ENCODE measurements at regions not wholly inside any gene's neighbourhood (a gene's known extent, or its start where the extent isn't known, plus 50 kb on each side); places are given as distances from the start of the nearest gene placed in this dataset.

DNA sequence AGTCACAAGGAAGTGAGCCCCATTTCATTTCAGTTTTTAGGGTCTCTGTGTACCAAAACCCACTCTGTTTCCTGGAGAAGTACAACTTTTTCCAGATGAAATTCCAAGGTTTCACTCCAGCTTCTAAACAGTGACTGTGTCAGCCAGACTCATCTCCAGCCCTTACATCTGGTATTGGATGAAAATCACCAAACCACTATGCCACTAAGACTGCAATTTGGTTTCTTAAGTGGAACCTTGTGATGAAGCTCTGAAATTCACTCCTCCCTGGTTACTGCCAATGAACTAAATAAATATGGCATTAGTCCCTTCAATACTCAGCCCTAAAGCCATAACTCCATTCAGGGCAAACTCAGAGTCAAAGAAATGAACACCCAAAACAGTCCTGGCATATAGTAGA is 211.2 kb upstream of the DAPK1 start:
- Histone ChIP-seq H3K4me3 (no peak overlapping the region), H3K27ac (no peak overlapping the region), H3K36me3 (no peaks in the 10 kb centered on the region), H3K4me1 (peaks cover 0 to 20% (median 11%) of the 10 kb centered on the region in 4 donors), H3K27me3 (no peaks in the 10 kb centered on the region), H3K9me3 (no peaks in the 10 kb centered on the region)
- no peak for TF ChIP-seq EP300 (IDR thresholded peaks at IDR 0.05)
- TF ChIP-seq POLR2A (IDR thresholded peaks at IDR 0.05), result no peak
- TF ChIP-seq, protein P1, sequence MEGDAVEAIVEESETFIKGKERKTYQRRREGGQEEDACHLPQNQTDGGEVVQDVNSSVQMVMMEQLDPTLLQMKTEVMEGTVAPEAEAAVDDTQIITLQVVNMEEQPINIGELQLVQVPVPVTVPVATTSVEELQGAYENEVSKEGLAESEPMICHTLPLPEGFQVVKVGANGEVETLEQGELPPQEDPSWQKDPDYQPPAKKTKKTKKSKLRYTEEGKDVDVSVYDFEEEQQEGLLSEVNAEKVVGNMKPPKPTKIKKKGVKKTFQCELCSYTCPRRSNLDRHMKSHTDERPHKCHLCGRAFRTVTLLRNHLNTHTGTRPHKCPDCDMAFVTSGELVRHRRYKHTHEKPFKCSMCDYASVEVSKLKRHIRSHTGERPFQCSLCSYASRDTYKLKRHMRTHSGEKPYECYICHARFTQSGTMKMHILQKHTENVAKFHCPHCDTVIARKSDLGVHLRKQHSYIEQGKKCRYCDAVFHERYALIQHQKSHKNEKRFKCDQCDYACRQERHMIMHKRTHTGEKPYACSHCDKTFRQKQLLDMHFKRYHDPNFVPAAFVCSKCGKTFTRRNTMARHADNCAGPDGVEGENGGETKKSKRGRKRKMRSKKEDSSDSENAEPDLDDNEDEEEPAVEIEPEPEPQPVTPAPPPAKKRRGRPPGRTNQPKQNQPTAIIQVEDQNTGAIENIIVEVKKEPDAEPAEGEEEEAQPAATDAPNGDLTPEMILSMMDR (IDR thresholded peaks at IDR 0.05), result no peak
- no peak for TF ChIP-seq POLR2AphosphoS5 (IDR thresholded peaks at IDR 0.05)
- no peak for DNase-seq
- intact Hi-C loops (cut with DNase I; ENCODE audit: low total_unique reads), result no loop called here

DNA sequence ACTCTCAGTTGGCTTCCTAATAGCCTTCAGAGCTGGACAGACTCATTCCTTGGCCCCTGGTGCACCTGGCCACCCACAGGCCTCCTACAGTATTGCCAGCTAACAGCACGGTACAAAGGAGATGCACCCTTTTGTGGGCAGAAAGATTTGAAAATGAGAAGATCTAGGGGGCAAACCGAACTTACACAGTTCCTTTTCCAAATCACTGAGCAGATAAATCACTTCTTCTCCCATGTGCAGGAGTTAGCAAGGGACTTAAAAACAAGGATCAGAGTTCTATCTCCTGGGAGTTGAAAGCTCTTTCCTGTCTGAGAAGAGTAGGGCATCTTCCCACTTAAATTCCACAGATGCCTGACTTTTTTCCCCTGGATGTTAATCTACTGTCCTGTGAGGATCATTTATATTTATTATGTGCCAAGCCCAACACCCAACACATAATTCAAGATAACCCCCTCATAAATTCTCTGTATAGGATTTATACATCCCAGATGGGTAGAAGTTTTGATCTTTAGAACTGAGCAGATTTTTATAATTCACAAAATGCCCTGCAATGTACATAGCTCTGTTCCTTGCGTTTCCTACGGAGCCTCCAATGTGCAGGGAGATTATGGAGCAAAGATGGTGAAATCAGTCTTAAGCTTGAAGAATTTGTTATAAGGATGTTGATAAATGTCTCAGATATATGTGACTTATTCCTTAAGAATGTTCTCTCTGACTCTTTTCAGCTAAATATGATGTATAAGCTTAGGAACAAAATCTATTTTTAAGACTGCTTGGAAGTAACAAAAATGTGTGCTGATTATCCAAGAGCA is 207.2 kb upstream of the DAPK1 start:
- H3K27me3 ChIP-seq, result no peaks in the 10 kb centered on the region
- intact Hi-C loops (cut with DNase I; ENCODE audit: low total_unique reads), result no loop called here
- TF ChIP-seq, protein P1 (IDR thresholded peaks at IDR 0.05), result no peak
- no peak for TF ChIP-seq POLR2AphosphoS5 (IDR thresholded peaks at IDR 0.05)
- TF ChIP-seq EP300 (IDR thresholded peaks at IDR 0.05), result no peak
- TF ChIP-seq POLR2A (IDR thresholded peaks at IDR 0.05), result no peak

DNA sequence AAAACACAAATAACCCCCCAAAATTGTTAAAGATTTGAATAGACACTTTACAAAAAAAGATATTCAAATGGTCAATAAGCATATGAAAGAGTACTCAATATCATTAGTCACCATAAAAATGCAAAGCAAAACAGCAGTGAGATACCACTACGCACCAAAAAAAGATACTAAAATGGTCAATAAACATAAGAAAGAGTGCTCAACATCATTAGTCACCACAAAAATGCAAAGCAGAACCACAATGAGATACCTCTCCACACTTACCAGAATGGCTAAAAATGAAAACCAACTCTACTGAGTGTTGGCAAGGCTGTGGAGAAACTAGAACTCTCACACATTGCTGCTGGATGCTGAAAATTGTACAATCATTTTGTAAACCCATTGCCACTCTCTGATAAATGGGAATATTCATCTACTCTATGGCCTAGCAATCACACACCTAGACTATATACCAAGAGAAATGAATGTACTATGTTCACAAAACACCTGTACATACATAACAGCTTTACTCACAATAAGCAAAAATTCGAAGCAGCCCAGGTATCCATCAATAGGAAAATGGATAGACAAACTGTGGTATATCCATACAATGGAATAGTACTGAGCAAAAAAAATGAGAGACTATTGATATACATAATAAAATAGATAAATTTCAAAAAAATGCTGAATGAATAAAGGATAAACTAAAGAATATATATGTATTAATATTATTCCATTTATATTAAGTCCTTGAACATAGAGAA is 205.0 kb upstream of the DAPK1 start:
- no peak overlapping the region for H3K27ac ChIP-seq
- no peak for DNase-seq
- WGBS, 5 donors, result 36 to 92% (median 67%) methylated on average over 2 of the region's 2 CpGs
- intact Hi-C loops (cut with DNase I; ENCODE audit: low total_unique reads), result no loop called here
- H3K27me3 ChIP-seq, result no peaks in the 10 kb centered on the region
- no peaks in the 10 kb centered on the region for H3K36me3 ChIP-seq
- TF ChIP-seq EP300 (IDR thresholded peaks at IDR 0.05), result no peak
- TF ChIP-seq POLR2A (IDR thresholded peaks at IDR 0.05), result no peak
- TF ChIP-seq POLR2AphosphoS5 (IDR thresholded peaks at IDR 0.05), result no peak
- TF ChIP-seq, protein P1 (IDR thresholded peaks at IDR 0.05), result no peak
- H3K4me1 ChIP-seq, result no peaks in the 10 kb centered on the region
- H3K9me3 ChIP-seq, result no peaks in the 10 kb centered on the region
- no peak overlapping the region for H3K4me3 ChIP-seq

More for the DNA sequence above, 207.2 kb upstream of the DAPK1 start:
- WGBS, 5 donors, result 62 to 77% (median 66%) methylated on average over 4 of the region's 4 CpGs
- H3K27ac ChIP-seq, result no peak overlapping the region
- H3K9me3 ChIP-seq, result no peaks in the 10 kb centered on the region
- no peak overlapping the region for H3K4me3 ChIP-seq
- DNase-seq, result no peak
- H3K36me3 ChIP-seq, result no peaks in the 10 kb centered on the region
- peaks cover 0 to 8% (median 4%) of the 10 kb centered on the region in 4 donors for H3K4me1 ChIP-seq

DNA sequence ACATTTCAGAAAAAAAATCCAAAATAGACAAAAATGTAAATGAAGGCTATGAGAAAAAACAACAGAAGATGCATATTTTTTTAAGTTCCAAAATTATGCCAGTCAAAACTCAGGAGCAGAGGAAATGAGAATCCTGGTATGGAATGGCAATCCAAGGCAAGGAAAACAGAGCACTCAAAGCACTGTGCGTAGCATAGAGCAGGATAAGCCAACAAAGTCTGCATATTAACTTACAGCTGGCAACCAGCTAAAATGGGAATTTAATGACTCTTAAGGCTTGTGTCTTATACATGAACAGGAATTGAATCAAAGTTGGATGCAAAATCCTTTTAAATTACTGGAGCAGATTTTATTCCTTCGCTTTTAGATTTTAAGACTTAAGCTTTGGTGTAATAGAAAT is 203.5 kb upstream of the DAPK1 start:
- DNase-seq, result peak in 1 of 2 donors; percentile 35
- H3K36me3 ChIP-seq, result no peaks in the 10 kb centered on the region
- no peak for TF ChIP-seq EP300 (IDR thresholded peaks at IDR 0.05)
- TF ChIP-seq, protein P1 (IDR thresholded peaks at IDR 0.05), result no peak
- no peak for TF ChIP-seq POLR2A (IDR thresholded peaks at IDR 0.05)
- TF ChIP-seq POLR2AphosphoS5 (IDR thresholded peaks at IDR 0.05), result no peak
- no peak overlapping the region for H3K27ac ChIP-seq
- H3K4me1 ChIP-seq, result no peaks in the 10 kb centered on the region
- 82 to 97% (median 88%) methylated on average over 2 of the region's 2 CpGs for WGBS, 5 donors
- H3K4me3 ChIP-seq, result no peak overlapping the region
- intact Hi-C loops (cut with DNase I; ENCODE audit: low total_unique reads), result no loop called here
- no peaks in the 10 kb centered on the region for H3K9me3 ChIP-seq
- H3K27me3 ChIP-seq, result no peaks in the 10 kb centered on the region

Measured in stomach (tissue), 8 donors.